H1 (cell line): ENCODE measurements at regions not wholly inside any gene's neighbourhood (a gene's known extent, or its start where the extent isn't known, plus 50 kb on each side); places are given as distances from the start of the nearest gene placed in this dataset.

Source experiments
- TF ChIP-seq, protein P1 (sequence below), 3 experiments: IDR thresholded peaks; 1 replicate in 2 of 3; 2 replicates in 1 of 3; pipeline versions ENCODE4 v1.5.1 to v1.6.1; 2011; ENCODE audit warnings: low read length in 3 of 3, mild to moderate bottlenecking in 3 of 3, inconsistent platforms in 2 of 3, low read depth in 1 of 3, moderate library complexity in 1 of 3; ENCODE audit not compliant: insufficient read depth in 1 of 3; ENCODE audit errors: control extremely low read depth in 1 of 3
- TF ChIP-seq, protein P2 (sequence below): IDR thresholded peaks from 2 replicates; pipeline ENCODE4 v1.6.1; 2012; ENCODE audit warnings: inconsistent platforms

DNA sequence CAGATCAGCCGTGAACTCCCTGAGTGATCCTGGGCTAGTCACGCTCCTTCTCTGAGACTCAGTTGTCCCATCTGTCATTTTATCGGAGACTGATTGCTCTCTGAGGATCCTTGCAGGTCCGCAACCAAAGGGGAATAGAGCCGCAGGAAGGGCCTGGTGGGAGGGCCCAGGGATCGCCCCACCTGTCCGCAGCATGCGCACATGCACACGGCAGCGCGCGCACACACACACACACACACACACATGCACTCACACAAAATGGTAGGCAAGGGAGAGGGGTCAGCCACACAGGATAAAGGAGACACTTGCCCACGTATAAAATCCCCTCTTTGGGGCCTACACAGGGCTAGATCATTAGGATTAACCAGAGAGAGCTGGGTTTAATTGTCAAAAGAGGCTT, 95.6 kb upstream of the FOXP4 start:
- TF ChIP-seq, protein P1, sequence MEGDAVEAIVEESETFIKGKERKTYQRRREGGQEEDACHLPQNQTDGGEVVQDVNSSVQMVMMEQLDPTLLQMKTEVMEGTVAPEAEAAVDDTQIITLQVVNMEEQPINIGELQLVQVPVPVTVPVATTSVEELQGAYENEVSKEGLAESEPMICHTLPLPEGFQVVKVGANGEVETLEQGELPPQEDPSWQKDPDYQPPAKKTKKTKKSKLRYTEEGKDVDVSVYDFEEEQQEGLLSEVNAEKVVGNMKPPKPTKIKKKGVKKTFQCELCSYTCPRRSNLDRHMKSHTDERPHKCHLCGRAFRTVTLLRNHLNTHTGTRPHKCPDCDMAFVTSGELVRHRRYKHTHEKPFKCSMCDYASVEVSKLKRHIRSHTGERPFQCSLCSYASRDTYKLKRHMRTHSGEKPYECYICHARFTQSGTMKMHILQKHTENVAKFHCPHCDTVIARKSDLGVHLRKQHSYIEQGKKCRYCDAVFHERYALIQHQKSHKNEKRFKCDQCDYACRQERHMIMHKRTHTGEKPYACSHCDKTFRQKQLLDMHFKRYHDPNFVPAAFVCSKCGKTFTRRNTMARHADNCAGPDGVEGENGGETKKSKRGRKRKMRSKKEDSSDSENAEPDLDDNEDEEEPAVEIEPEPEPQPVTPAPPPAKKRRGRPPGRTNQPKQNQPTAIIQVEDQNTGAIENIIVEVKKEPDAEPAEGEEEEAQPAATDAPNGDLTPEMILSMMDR (IDR thresholded peaks at IDR 0.05; ENCODE audit: control extremely low read depth in 1 of 3, insufficient read depth in 1 of 3, low read depth in 1 of 3, low read length in 3 of 3), result no peak
- TF ChIP-seq, protein P2, sequence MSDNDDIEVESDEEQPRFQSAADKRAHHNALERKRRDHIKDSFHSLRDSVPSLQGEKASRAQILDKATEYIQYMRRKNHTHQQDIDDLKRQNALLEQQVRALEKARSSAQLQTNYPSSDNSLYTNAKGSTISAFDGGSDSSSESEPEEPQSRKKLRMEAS, result no peak
